Prostate gland (tissue), 2 donors: ENCODE measurements at regions not wholly inside any gene's neighbourhood (a gene's known extent, or its start where the extent isn't known, plus 50 kb on each side); places are given as distances from the start of the nearest gene placed in this dataset.

Experiments used
- DNase-seq: peaks from one replicate; pipeline ENCODE4 v3.0.0-alpha.2; 2019; ENCODE audit warnings: low spot score
- H3K27ac ChIP-seq, 2 donors: fragments of 200-600 bp; sonication (generic); 2 replicates each; pipeline ENCODE4 v1.5.1; 2017 to 2019
- H3K27me3 ChIP-seq: fragments of 200-600 bp; sonication (generic); replicated peaks from 2 replicates; pipeline ENCODE4 v1.5.1; 2019; ENCODE audit not compliant: insufficient read depth
- H3K36me3 ChIP-seq, 2 donors: fragments of 200-600 bp; sonication (generic); 1 replicate in 1 of 2; 2 replicates in 1 of 2; pipeline versions ENCODE4 v1.5.1 to v1.8.1; 2017 to 2019
- H3K4me1 ChIP-seq: fragments of 200-600 bp; sonication (generic); replicated peaks from 2 replicates; pipeline ENCODE4 v1.5.1; 2019
- H3K4me3 ChIP-seq, 2 donors: fragments of 200-600 bp; sonication (generic); 2 replicates each; pipeline ENCODE4 v1.5.1; 2017 to 2019
- H3K9me3 ChIP-seq: fragments of 200-600 bp; sonication (generic); 2 replicates; pipeline ENCODE4 v1.5.1; 2017
- POLR2A ChIP-seq: fragments of 450-650 bp; IDR thresholded peaks from one replicate; pipeline ENCODE4 v1.6.1; 2016; ENCODE audit warnings: antibody characterized with exemption, mild to moderate bottlenecking
- POLR2AphosphoS5 ChIP-seq: sonication (generic); formaldehyde crosslinking; IDR thresholded peaks from one replicate; pipeline ENCODE4 v1.6.1; 2017; ENCODE audit warnings: antibody characterized with exemption
- WGBS: methylation state at CpG from one replicate; pipeline ENCODE4 v1.1.5; 2018; 5-methylcytosine and 5-hydroxymethylcytosine counted together
- intact Hi-C: fragments of 100-400 bp; cut with DNase I; formaldehyde crosslinking; loops from one replicate; pipeline ENCODE4 v1.14.2; 2022
- TF ChIP-seq, protein P1 (sequence below), 4 experiments: fragments of 200-600 bp in 2 of 4; fragments of 450-650 bp in 2 of 4; sonication (generic) in 2 of 4; IDR thresholded peaks; 1 replicate in 3 of 4; 2 replicates in 1 of 4; pipeline ENCODE4 v1.5.1; 2016 to 2019; ENCODE audit warnings: antibody characterized with exemption in 4 of 4, mild to moderate bottlenecking in 2 of 4, moderate library complexity in 2 of 4

DNA sequence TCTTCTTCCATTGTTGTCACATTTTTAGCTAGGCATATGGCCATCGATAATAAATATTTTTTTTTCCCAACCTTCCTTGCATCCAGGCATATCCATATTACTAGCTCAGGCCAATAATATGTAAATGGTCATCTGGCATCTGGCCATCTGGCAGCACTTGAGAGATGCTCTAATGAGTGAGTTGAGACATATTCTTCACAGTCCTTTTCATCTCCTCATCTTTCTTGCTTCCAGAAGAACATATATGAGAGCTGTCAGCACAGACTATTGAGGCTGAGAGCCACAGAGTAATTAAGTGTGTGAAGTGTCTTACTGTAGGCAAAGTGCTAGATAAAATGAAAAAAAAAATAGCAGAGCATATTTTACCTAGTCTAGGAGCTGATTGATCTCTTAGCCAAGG lies 628.4 kb upstream of the TMPRSS15 start:
- no peak overlapping the region for H3K27ac ChIP-seq
- no peak for TF ChIP-seq POLR2A
- H3K36me3 ChIP-seq: no peaks in the 10 kb centered on the region
- intact Hi-C loops: no loop called here
- H3K4me3 ChIP-seq: no peak overlapping the region
- H3K27me3 ChIP-seq: no peaks in the 10 kb centered on the region
- H3K9me3 ChIP-seq: no peaks in the 10 kb centered on the region
- WGBS: 86% methylated on average over 1 of the region's 1 CpG
- DNase-seq: no peak
- H3K4me1 ChIP-seq: no peaks in the 10 kb centered on the region

DNA sequence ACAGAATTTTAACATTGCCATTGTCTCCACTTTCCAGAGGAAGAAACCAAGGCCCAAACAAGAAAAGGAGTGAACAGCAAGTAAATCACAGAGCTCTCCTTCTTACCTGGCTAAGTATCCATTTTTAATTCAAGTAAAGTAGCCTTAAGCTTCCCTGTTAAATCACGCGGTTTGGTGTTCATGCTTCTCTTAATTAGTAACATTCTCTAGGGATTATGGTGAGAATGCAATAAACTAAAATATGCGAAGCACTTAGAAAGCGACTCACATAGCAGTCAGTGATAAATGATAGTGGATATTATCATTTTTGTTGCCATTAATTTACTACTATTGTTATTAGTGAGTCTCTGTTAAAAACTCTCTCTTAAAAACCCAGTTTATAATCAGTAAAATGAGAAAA lies 630.5 kb upstream of the TMPRSS15 start:
- DNase-seq: no peak
- TF ChIP-seq, protein P1, sequence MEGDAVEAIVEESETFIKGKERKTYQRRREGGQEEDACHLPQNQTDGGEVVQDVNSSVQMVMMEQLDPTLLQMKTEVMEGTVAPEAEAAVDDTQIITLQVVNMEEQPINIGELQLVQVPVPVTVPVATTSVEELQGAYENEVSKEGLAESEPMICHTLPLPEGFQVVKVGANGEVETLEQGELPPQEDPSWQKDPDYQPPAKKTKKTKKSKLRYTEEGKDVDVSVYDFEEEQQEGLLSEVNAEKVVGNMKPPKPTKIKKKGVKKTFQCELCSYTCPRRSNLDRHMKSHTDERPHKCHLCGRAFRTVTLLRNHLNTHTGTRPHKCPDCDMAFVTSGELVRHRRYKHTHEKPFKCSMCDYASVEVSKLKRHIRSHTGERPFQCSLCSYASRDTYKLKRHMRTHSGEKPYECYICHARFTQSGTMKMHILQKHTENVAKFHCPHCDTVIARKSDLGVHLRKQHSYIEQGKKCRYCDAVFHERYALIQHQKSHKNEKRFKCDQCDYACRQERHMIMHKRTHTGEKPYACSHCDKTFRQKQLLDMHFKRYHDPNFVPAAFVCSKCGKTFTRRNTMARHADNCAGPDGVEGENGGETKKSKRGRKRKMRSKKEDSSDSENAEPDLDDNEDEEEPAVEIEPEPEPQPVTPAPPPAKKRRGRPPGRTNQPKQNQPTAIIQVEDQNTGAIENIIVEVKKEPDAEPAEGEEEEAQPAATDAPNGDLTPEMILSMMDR (IDR thresholded peaks at IDR 0.05): no peak
- TF ChIP-seq POLR2AphosphoS5 (no peak), POLR2A (no peak)
- no peak overlapping the region for H3K27ac ChIP-seq
- no peaks in the 10 kb centered on the region for H3K9me3 ChIP-seq
- no peak overlapping the region for H3K4me3 ChIP-seq
- intact Hi-C loops: no loop called here
- no peaks in the 10 kb centered on the region for H3K36me3 ChIP-seq
- 72% methylated on average over 4 of the region's 4 CpGs for WGBS
- H3K27me3 ChIP-seq: no peaks in the 10 kb centered on the region
- H3K4me1 ChIP-seq: no peaks in the 10 kb centered on the region

DNA sequence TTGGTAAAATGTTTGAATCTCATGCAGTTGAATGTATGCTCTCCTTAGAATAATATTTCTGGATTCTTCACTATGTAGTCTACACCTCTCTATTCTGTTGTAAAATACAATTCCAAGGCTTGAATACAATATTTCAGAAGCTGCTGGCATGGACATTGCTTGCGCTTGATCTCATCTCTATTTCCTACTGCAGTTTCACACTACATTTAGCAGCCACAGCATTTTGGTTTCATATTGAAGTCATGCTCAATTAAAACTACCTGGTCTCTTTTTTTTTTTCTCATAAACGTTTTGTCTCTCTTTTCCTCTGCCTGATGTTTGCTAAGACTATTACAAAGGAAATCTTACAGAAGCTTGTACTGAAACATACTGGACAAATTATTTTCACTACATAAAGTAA lies 631.0 kb upstream of the TMPRSS15 start:
- Histone ChIP-seq H3K9me3 (no peaks in the 10 kb centered on the region), H3K27me3 (no peaks in the 10 kb centered on the region), H3K27ac (no peak overlapping the region), H3K4me3 (no peak overlapping the region), H3K36me3 (no peaks in the 10 kb centered on the region), H3K4me1 (no peaks in the 10 kb centered on the region)
- TF ChIP-seq POLR2A: no peak
- TF ChIP-seq, protein P1 (IDR thresholded peaks at IDR 0.05): no peak
- no peak for TF ChIP-seq POLR2AphosphoS5
- WGBS: 52% methylated on average over 2 of the region's 2 CpGs
- no peak for DNase-seq
- intact Hi-C loops: no loop called here

DNA sequence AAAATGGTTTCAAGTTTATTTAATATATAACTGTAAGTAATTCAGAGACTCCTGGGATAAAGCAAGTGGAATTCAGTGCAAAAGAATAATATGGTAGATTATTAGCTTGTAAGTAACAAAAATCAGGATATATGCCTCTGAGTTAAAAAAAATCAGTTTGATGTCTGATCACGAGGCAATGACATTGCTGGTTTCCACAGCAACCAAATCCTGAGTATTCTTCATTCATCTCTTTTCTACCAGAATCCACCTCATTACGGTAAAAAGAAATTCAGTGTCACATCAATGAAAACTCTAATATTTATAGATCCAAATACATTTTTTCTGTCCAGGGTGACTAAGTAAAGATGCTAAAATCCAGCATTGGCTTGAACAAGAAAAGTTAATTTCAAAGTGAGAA lies 642.3 kb upstream of the TMPRSS15 start:
- H3K27ac ChIP-seq: no peak overlapping the region
- intact Hi-C loops: no loop called here
- H3K4me1 ChIP-seq: no peaks in the 10 kb centered on the region
- TF ChIP-seq POLR2AphosphoS5 (no peak), POLR2A (no peak)
- TF ChIP-seq, protein P1 (IDR thresholded peaks at IDR 0.05): no peak
- DNase-seq: no peak
- no peaks in the 10 kb centered on the region for H3K9me3 ChIP-seq
- H3K27me3 ChIP-seq: no peaks in the 10 kb centered on the region
- no peak overlapping the region for H3K4me3 ChIP-seq
- WGBS: 75% methylated on average over 2 of the region's 2 CpGs
- H3K36me3 ChIP-seq: no peaks in the 10 kb centered on the region

DNA sequence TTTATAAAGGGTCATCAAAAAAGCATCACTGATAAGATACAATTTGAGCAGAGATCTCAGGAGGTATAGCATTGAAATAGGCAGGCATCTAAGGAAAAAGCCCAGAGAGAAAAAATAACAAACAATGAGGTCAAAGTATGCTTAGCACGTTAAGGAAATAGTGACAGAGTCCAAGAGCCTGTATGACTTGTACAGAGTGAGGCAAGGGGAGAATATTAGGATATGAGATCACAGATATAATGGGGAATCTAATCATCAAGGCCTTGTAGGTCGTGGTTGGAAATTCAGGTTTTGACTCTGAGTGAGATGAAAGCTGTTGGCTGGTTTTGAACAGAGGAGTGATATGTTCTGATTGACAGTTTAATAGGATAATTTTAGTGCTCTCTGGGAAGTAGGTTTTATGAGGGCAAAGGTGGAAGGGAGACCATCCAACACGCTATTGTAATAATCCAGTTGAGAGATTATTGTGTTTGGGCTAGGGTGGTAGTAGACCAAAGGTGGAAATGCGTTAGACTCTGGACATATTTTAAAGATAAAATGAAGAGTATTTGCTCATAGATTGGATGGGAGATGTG lies 644.6 kb upstream of the TMPRSS15 start:
- no peaks in the 10 kb centered on the region for H3K36me3 ChIP-seq
- H3K4me1 ChIP-seq: no peaks in the 10 kb centered on the region
- H3K4me3 ChIP-seq: no peak overlapping the region
- TF ChIP-seq POLR2AphosphoS5 (no peak), POLR2A (no peak)
- TF ChIP-seq, protein P1 (IDR thresholded peaks at IDR 0.05): no peak
- intact Hi-C loops: no loop called here
- no peaks in the 10 kb centered on the region for H3K27me3 ChIP-seq
- no peak overlapping the region for H3K27ac ChIP-seq
- 14% methylated on average over 4 of the region's 4 CpGs for WGBS
- H3K9me3 ChIP-seq: no peaks in the 10 kb centered on the region
- no peak for DNase-seq
